Activated CD8-positive, alpha-beta T cell treated with anti-CD3 and anti-CD28 coated beads for 36 hours (primary cell): ENCODE measurements at regions not wholly inside any gene's neighbourhood (a gene's known extent, or its start where the extent isn't known, plus 50 kb on each side); places are given as distances from the start of the nearest gene placed in this dataset.

Experiments
- ATAC-seq: fragments of 200-7000 bp; cut with Tn5 transposase; one replicate; pipeline ENCODE4 v1.10.0; 2021; ENCODE audit warnings: mild to moderate bottlenecking, moderate library complexity
- CTCF ChIA-PET: fragments of 350-600 bp; sonication (Branson Sonifier 250); formaldehyde crosslinking; loops from one replicate; lab custom pipeline; 2021; ENCODE audit warnings: antibody characterized with exemption; lab: Charles Lee
- POLR2A ChIA-PET: fragments of 350-600 bp; sonication (Branson Sonifier 250); formaldehyde crosslinking; loops from one replicate; lab custom pipeline; 2021; ENCODE audit warnings: antibody characterized with exemption; lab: Charles Lee
- DNase-seq: peaks from one replicate; pipeline ENCODE4 v3.0.0-alpha.2; 2020
- H3K27ac Mint-ChIP-seq: one replicate; pipeline ENCODE4 v1.8.0; 2021; ENCODE audit warnings: mild to moderate bottlenecking, mixed read lengths
- H3K27me3 Mint-ChIP-seq: one replicate; pipeline ENCODE4 v1.8.0; 2021; ENCODE audit warnings: mixed read lengths
- H3K36me3 Mint-ChIP-seq: one replicate; pipeline ENCODE4 v1.8.0; 2021; ENCODE audit warnings: low read depth, mixed read lengths
- H3K4me1 Mint-ChIP-seq: one replicate; pipeline ENCODE4 v1.8.0; 2021; ENCODE audit warnings: low read depth, mixed read lengths
- H3K4me3 Mint-ChIP-seq: one replicate; pipeline ENCODE4 v1.8.0; 2021; ENCODE audit warnings: mild to moderate bottlenecking, moderate library complexity, mixed read lengths
- H3K9me3 Mint-ChIP-seq: one replicate; pipeline ENCODE4 v1.8.0; 2021; ENCODE audit warnings: mixed read lengths
- intact Hi-C: fragments of 100-400 bp; cut with micrococcal nuclease; formaldehyde crosslinking; loops from one replicate; pipeline ENCODE4 v1.10.0; 2022
- TF ChIP-seq, protein P1 (sequence below): fragments of 200-600 bp; IDR thresholded peaks from one replicate; pipeline ENCODE4 v1.8.0; 2022; ENCODE audit warnings: antibody characterized with exemption, mild to moderate bottlenecking

- Mint-ChIP-seq H3K4me1 (no peaks in the 10 kb centered on the region), H3K36me3 (no peaks in the 10 kb centered on the region), H3K27ac (no peak overlapping the region), H3K9me3 (no peaks in the 10 kb centered on the region), H3K27me3 (no peaks in the 10 kb centered on the region), H3K4me3 (no peak overlapping the region)
- TF ChIP-seq, protein P1, sequence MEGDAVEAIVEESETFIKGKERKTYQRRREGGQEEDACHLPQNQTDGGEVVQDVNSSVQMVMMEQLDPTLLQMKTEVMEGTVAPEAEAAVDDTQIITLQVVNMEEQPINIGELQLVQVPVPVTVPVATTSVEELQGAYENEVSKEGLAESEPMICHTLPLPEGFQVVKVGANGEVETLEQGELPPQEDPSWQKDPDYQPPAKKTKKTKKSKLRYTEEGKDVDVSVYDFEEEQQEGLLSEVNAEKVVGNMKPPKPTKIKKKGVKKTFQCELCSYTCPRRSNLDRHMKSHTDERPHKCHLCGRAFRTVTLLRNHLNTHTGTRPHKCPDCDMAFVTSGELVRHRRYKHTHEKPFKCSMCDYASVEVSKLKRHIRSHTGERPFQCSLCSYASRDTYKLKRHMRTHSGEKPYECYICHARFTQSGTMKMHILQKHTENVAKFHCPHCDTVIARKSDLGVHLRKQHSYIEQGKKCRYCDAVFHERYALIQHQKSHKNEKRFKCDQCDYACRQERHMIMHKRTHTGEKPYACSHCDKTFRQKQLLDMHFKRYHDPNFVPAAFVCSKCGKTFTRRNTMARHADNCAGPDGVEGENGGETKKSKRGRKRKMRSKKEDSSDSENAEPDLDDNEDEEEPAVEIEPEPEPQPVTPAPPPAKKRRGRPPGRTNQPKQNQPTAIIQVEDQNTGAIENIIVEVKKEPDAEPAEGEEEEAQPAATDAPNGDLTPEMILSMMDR: no peak
- DNase-seq (no peak), ATAC-seq (no peak)
- CTCF ChIA-PET: no interaction called here
- POLR2A ChIA-PET: no interaction called here
- intact Hi-C loops: no loop called here
These were observed 160.9 kb upstream of the MEIS1 start for GRCh38 chr2:66273933-66274490.

GRCh38 chr2:66272751-66273150 lies 162.2 kb upstream of the MEIS1 start:
- TF ChIP-seq, protein P1: no peak
- no peak for ATAC-seq
- DNase-seq: no peak
- no peaks in the 10 kb centered on the region for H3K27me3 Mint-ChIP-seq
- intact Hi-C loops: no loop called here
- no peaks in the 10 kb centered on the region for H3K36me3 Mint-ChIP-seq
- H3K4me3 Mint-ChIP-seq: no peak overlapping the region
- H3K4me1 Mint-ChIP-seq: no peaks in the 10 kb centered on the region
- no peak overlapping the region for H3K27ac Mint-ChIP-seq
- POLR2A ChIA-PET: no interaction called here
- CTCF ChIA-PET: no interaction called here
- H3K9me3 Mint-ChIP-seq: no peaks in the 10 kb centered on the region

DNA sequence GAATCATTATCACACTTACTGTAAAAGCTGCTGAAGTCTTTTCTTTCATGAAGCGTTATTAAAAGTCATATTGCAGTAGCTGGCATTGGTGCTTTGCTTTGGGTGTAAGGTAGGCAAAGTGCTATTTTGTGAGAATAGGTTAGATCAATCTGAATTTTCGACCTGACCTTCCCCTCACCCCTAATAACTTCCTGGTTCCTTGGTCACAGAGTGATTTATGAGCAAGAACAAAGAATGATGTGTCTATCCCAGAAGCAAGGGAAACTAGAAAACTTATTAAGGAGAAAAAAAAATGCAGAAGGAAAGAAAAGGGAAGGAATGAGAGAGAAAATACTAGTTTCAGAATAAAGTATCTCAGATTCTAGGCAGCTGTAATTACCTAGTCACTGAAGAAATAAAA lies 163.1 kb upstream of the MEIS1 start:
- intact Hi-C loops: no loop called here
- H3K27ac Mint-ChIP-seq: no peak overlapping the region
- no peak for DNase-seq
- H3K27me3 Mint-ChIP-seq: no peaks in the 10 kb centered on the region
- TF ChIP-seq, protein P1: no peak
- no peaks in the 10 kb centered on the region for H3K36me3 Mint-ChIP-seq
- ATAC-seq: no peak
- ChIA-PET CTCF (no interaction called here), POLR2A (no interaction called here)
- H3K4me1 Mint-ChIP-seq: no peaks in the 10 kb centered on the region
- H3K4me3 Mint-ChIP-seq: no peak overlapping the region
- no peaks in the 10 kb centered on the region for H3K9me3 Mint-ChIP-seq

GRCh38 chr2:66270247-66270646 lies 164.7 kb upstream of the MEIS1 start:
- Mint-ChIP-seq H3K4me1 (no peaks in the 10 kb centered on the region), H3K36me3 (no peaks in the 10 kb centered on the region), H3K4me3 (no peak overlapping the region), H3K27me3 (no peaks in the 10 kb centered on the region), H3K27ac (no peak overlapping the region), H3K9me3 (no peaks in the 10 kb centered on the region)
- ATAC-seq (no peak), DNase-seq (no peak)
- intact Hi-C loops: no loop called here
- CTCF ChIA-PET: no interaction called here
- TF ChIP-seq, protein P1: no peak
- POLR2A ChIA-PET: no interaction called here

DNA sequence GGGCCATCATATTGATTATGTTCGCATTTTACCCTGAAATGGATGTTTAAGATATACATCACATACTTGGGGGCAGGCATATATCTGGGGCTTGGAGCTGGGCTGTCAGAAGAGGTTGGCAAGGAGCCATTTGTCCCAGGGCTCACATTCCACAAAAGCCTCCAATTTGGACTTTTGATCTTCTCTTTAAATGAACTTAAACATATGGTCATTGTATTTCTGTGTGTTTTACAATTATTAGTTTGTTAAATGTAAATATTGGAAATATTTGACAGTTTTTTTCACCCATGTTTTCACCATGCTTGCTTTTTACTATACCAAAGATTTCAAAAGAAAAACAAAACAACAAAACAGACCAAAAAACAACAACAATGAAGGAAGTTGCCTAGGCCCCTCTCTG lies 165.8 kb upstream of the MEIS1 start:
- Mint-ChIP-seq H3K9me3 (no peaks in the 10 kb centered on the region), H3K27me3 (no peaks in the 10 kb centered on the region), H3K4me3 (no peak overlapping the region), H3K4me1 (no peaks in the 10 kb centered on the region), H3K27ac (no peak overlapping the region), H3K36me3 (no peaks in the 10 kb centered on the region)
- DNase-seq (no peak), ATAC-seq (no peak)
- ChIA-PET POLR2A (no interaction called here), CTCF (no interaction called here)
- intact Hi-C loops: no loop called here
- TF ChIP-seq, protein P1: no peak
